ENCODE measurements at regions not wholly inside any gene's neighbourhood (a gene's known extent, or its start where the extent isn't known, plus 50 kb on each side); places are given as distances from the start of the nearest gene placed in this dataset.

DNA sequence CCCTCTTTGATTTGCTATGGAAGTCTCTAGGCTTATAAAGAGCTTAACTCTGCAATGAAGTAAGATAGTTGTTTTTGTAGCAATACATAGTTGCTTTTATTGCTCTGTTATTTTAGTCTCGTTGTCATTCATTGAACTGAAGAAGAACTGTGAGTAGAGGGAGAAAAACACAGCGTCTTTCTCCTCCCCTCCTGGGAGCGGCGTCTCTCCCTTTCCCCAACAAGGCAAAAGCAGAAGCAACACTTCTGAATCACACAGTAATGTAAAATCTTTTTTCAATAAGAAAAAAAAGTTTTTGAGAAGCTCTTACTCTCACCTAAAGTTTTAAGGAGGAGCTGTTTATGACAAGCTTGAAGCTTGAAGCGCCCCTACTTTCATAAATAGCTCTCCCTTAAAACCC is 119.3 kb upstream of the SLC7A14 start:
- no peaks in the 10 kb centered on the region for H3K36me3 ChIP-seq (ENCODE audit: control insufficient read depth, insufficient read depth, low read length)
- H3K4me3 ChIP-seq (ENCODE audit: low read depth, low read length) = no peak overlapping the region
- no peaks in the 10 kb centered on the region for H3K27me3 ChIP-seq (ENCODE audit: control insufficient read depth, insufficient read depth, low read length)
- H3K9ac ChIP-seq (ENCODE audit: low read length) = no peak overlapping the region
- no peak overlapping the region for H3K27ac ChIP-seq (ENCODE audit: low read depth, low read length)
- H3K9me3 ChIP-seq (ENCODE audit: control insufficient read depth, insufficient read depth, low read depth, low read length) = peaks cover 11% of the 10 kb centered on the region
- H3K4me1 ChIP-seq (ENCODE audit: control insufficient read depth, insufficient read depth, low read length) = no peaks in the 10 kb centered on the region; the same call in 1 of the 2 replicates

DNA sequence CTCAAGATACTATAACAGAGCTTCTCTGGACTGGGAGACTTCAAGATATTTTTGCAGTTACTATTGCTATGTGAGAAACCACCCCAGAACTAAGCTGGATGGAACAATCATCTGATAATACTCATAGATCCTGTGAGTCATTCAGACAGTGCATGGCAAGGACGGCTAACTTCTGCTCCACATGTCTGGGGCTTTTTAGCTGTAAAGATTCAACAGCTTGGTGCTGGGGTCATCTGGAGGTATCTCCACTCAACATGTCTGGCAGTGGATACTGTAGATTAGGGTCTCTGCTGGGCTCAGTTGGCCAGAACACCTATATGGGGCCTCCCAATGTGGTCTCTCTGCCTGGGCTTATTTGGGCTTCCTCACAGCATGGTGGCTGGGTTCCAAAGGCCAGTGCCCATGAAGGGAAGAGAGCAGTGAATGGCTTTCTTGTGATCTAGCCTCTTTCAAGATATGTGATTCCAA is 117.3 kb upstream of the SLC7A14 start:
- H3K4me1 ChIP-seq (ENCODE audit: control insufficient read depth, insufficient read depth, low read length) = peaks cover 2% of the 10 kb centered on the region
- no peaks in the 10 kb centered on the region for H3K36me3 ChIP-seq (ENCODE audit: control insufficient read depth, insufficient read depth, low read length)
- H3K9me3 ChIP-seq (ENCODE audit: control insufficient read depth, insufficient read depth, low read depth, low read length) = no peaks in the 10 kb centered on the region
- no peak overlapping the region for H3K4me3 ChIP-seq (ENCODE audit: low read depth, low read length)
- H3K27me3 ChIP-seq (ENCODE audit: control insufficient read depth, insufficient read depth, low read length) = no peaks in the 10 kb centered on the region
- H3K9ac ChIP-seq (ENCODE audit: low read length) = no peak overlapping the region
- H3K27ac ChIP-seq (ENCODE audit: low read depth, low read length) = no peak overlapping the region

DNA sequence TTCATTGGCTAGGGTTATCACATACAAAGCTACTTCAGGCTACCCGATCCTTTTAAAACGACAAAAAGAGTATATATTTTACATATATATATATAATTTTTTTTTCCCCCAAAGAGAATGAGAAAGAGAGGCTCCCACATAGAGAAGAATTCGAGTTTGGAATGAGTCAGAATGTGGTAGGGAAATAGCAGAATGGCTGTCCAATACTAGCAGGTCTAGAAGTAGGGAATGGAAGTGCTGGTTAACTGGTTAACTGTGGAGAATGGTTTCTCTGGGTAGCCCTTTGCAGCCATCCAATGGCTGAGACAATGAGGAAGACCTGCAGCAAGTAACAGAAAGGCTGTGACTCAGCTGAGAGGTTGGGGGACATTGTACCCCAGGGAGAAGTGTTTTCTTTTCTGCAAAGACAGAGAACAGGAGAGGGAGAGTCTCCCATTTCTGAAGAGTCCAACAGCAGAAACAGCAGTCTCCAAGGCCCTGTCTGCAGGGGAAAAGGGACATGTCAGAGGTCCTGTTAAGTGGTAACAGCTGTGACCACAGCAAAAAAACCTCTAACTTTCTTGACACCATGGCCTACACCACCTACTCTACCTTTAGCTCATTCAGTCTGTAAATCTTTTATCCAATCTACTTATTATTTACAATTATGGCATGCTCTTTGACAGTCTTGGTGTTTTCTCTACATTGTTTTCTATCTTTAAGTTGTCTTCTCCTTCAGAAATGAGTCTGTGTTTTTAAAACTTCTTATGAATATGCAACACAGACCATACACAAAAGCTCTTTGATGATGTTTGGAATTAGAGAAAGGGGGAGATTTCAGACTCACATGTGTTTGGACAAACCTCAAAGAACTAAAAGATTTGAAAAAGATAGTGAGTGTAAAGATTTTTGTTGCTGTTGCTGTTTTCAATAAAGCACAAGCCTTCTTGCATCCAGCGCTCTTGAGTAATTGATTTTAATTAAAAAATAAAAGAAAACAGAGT is 116.1 kb upstream of the SLC7A14 start:
- Histone ChIP-seq H3K4me1 (ENCODE audit: control insufficient read depth, insufficient read depth, low read length) (peaks cover 14% of the 10 kb centered on the region), H3K4me3 (ENCODE audit: low read depth, low read length) (no peak overlapping the region), H3K9me3 (ENCODE audit: control insufficient read depth, insufficient read depth, low read depth, low read length) (no peaks in the 10 kb centered on the region), H3K9ac (ENCODE audit: low read length) (no peak overlapping the region), H3K36me3 (ENCODE audit: control insufficient read depth, insufficient read depth, low read length) (no peaks in the 10 kb centered on the region), H3K27me3 (ENCODE audit: control insufficient read depth, insufficient read depth, low read length) (no peaks in the 10 kb centered on the region), H3K27ac (ENCODE audit: low read depth, low read length) (no peak overlapping the region)

DNA sequence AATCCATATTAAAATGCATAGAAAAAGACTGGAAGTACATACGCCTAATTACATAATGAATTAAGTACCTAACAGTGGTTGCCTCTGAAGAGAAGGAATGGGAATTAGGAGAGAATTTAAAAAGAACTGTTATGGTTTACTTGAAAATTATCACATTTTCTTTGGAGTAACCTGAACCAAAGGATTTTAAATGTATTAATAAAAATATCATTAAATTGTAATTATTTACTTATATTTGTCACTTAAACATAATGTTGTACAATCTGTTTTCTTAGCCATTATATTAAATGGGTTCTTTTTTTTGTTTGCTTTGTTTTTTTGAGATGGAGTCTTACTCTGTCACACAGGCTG is 114.2 kb upstream of the SLC7A14 start:
- H3K9ac ChIP-seq (ENCODE audit: low read length) = no peak overlapping the region
- H3K4me1 ChIP-seq (ENCODE audit: control insufficient read depth, insufficient read depth, low read length) = peaks cover 14% of the 10 kb centered on the region
- H3K36me3 ChIP-seq (ENCODE audit: control insufficient read depth, insufficient read depth, low read length) = no peaks in the 10 kb centered on the region
- no peak overlapping the region for H3K4me3 ChIP-seq (ENCODE audit: low read depth, low read length)
- no peaks in the 10 kb centered on the region for H3K9me3 ChIP-seq (ENCODE audit: control insufficient read depth, insufficient read depth, low read depth, low read length)
- no peaks in the 10 kb centered on the region for H3K27me3 ChIP-seq (ENCODE audit: control insufficient read depth, insufficient read depth, low read length)
- H3K27ac ChIP-seq (ENCODE audit: low read depth, low read length) = no peak overlapping the region

DNA sequence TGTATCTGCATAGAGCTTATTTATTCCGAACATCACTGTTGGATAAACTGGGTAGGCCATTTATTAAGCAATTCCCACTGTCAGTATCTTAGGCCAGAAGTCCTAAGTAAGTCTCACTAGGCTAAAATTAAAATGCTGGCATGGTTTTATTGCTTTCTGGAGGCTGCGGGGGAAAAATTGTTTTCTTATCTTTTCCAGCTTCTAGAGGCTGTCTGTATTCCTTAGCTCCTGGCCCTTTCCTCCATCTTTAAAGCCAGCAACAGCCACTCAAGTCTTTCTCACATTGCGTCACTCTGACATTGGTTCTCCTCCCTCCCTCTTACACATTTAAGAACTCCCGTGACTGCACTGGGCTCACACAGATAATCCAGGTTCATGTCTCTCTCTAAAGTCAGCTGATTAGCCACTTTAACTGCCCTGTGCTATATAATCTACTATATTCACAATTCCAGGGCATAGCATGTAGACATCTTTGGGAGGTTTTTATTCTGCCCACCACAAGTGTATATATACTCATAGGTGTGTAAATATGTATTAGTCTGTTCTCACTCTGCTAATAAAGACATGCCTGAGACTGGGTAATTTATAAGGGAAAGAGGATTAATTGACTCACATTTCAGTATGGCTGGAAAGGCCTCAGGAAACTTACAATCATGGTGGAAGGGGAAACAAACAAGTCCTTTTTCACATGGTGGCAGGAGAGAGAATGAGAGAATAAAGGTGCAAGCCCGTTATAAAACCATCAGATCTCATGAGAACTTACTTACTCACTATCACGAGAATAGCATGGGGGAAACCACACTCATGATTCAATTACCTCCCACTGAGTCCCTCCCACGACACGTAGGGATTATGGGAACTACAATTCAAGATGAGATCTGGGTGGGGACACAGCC is 113.5 kb upstream of the SLC7A14 start:
- Histone ChIP-seq H3K9ac (ENCODE audit: low read length) (no peak overlapping the region), H3K4me1 (ENCODE audit: control insufficient read depth, insufficient read depth, low read length) (peaks cover 14% of the 10 kb centered on the region), H3K27ac (ENCODE audit: low read depth, low read length) (no peak overlapping the region), H3K36me3 (ENCODE audit: control insufficient read depth, insufficient read depth, low read length) (no peaks in the 10 kb centered on the region), H3K9me3 (ENCODE audit: control insufficient read depth, insufficient read depth, low read depth, low read length) (no peaks in the 10 kb centered on the region), H3K4me3 (ENCODE audit: low read depth, low read length) (no peak overlapping the region), H3K27me3 (ENCODE audit: control insufficient read depth, insufficient read depth, low read length) (no peaks in the 10 kb centered on the region)

DNA sequence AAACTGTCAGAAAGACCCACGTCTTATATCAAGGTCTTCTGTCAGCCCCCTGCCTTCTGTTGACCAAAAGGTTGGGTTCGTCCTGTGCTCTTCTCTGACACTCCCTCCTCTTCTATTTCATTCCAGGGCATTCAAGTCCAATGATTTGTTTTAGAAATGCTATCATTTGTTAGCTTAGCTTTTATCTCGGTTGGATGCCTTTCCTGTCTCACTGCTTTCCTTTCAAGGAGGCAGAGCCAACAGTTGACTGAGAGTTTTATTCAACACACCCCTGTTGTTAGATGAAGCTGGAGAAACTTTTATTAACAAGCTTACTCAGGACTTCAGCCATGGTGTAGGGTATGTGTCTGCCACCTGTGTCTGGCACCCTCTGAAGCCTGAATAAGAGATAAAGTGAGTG is 112.0 kb upstream of the SLC7A14 start:
- Histone ChIP-seq H3K9me3 (ENCODE audit: control insufficient read depth, insufficient read depth, low read depth, low read length) (no peaks in the 10 kb centered on the region), H3K27me3 (ENCODE audit: control insufficient read depth, insufficient read depth, low read length) (no peaks in the 10 kb centered on the region), H3K27ac (ENCODE audit: low read depth, low read length) (no peak overlapping the region), H3K4me1 (ENCODE audit: control insufficient read depth, insufficient read depth, low read length) (peaks cover 14% of the 10 kb centered on the region), H3K9ac (ENCODE audit: low read length) (no peak overlapping the region), H3K4me3 (ENCODE audit: low read depth, low read length) (no peak overlapping the region), H3K36me3 (ENCODE audit: control insufficient read depth, insufficient read depth, low read length) (no peaks in the 10 kb centered on the region; the same call in 1 of the 2 replicates)

DNA sequence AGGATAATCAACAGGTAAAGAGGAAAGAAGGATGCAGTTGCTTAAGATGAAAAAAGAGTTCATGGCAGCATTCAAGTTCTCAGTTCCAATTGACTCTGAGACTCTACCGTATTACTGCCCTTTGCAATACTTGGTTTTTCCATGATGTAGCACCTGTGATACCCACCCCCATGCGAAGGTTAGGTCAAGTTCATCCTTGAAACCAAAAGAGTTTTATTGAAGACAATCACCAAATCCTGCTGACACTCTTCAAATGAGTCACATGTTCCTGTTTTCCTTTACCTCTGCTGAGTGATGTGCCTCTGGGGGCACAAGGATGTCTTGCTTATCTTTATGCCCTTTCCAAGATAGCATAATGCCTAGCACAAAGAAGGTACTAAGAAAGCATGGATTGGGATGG is 111.3 kb upstream of the SLC7A14 start:
- Histone ChIP-seq H3K9me3 (ENCODE audit: control insufficient read depth, insufficient read depth, low read depth, low read length) (no peaks in the 10 kb centered on the region), H3K36me3 (ENCODE audit: control insufficient read depth, insufficient read depth, low read length) (no peaks in the 10 kb centered on the region; the same call in 1 of the 2 replicates), H3K9ac (ENCODE audit: low read length) (no peak overlapping the region), H3K27ac (ENCODE audit: low read depth, low read length) (no peak overlapping the region), H3K4me1 (ENCODE audit: control insufficient read depth, insufficient read depth, low read length) (peaks cover 14% of the 10 kb centered on the region), H3K27me3 (ENCODE audit: control insufficient read depth, insufficient read depth, low read length) (no peaks in the 10 kb centered on the region), H3K4me3 (ENCODE audit: low read depth, low read length) (no peak overlapping the region)

DNA sequence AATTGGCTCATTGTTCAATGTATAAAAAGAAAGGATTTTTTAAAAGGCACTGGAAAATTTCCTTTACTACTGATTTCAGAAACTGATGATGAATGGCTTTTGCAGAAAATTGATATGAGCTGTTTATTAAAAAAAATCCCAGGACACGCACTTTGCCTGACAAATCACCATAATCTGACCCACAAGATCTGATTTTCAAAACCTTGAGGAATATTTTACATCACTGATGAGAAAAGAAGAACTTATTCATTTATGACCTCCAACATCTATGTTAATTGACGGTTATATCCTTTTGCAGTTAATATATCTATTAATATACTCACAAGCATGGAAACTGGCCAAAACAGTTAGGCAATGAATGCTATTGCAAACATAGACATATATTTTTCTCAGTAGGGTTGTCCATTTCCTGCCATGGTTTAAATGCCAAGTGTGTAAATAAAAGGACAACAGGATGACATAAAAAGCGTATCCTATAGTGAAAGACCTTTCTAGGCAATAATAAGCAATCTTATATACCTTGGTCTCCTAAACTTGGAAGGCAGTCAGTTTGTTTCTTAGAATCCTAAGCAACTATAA is 109.7 kb upstream of the SLC7A14 start:
- H3K36me3 ChIP-seq (ENCODE audit: control insufficient read depth, insufficient read depth, low read length) = no peaks in the 10 kb centered on the region; the same call in 1 of the 2 replicates
- H3K27me3 ChIP-seq (ENCODE audit: control insufficient read depth, insufficient read depth, low read length) = no peaks in the 10 kb centered on the region

DNA sequence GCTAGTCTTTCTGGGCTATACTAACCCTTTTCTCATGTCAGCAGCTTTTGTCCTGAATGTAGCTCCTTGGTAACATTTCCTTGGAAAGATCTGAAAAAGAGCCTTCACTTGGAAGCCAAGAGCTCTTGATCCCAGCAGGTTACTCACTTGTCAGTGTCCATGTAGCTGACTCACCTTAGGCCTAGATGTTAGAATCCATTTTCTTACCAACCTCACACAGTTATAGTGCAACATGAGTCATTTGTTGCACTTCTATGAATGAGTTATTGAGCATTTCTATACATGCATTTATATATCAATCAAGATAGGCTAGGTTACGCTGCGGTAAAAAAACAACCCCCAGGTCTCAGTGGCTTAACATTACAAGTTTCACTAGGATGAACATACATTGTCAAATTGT is 106.8 kb upstream of the SLC7A14 start:
- H3K9ac ChIP-seq (ENCODE audit: low read length) = no peak overlapping the region
- no peak overlapping the region for H3K27ac ChIP-seq (ENCODE audit: low read depth, low read length)
- no peaks in the 10 kb centered on the region for H3K27me3 ChIP-seq (ENCODE audit: control insufficient read depth, insufficient read depth, low read length)
- no peaks in the 10 kb centered on the region; the same call in 1 of the 2 replicates for H3K36me3 ChIP-seq (ENCODE audit: control insufficient read depth, insufficient read depth, low read length)
- no peak overlapping the region for H3K4me3 ChIP-seq (ENCODE audit: low read depth, low read length)
- no peaks in the 10 kb centered on the region; the same call in 1 of the 2 replicates for H3K9me3 ChIP-seq (ENCODE audit: control insufficient read depth, insufficient read depth, low read depth, low read length)
- H3K4me1 ChIP-seq (ENCODE audit: control insufficient read depth, insufficient read depth, low read length) = peaks cover 19% of the 10 kb centered on the region

More for the DNA sequence above, 109.7 kb upstream of the SLC7A14 start:
- no peak overlapping the region for H3K4me3 ChIP-seq (ENCODE audit: low read depth, low read length)
- H3K9me3 ChIP-seq (ENCODE audit: control insufficient read depth, insufficient read depth, low read depth, low read length) = no peaks in the 10 kb centered on the region
- no peak overlapping the region for H3K9ac ChIP-seq (ENCODE audit: low read length)
- no peak overlapping the region for H3K27ac ChIP-seq (ENCODE audit: low read depth, low read length)
- H3K4me1 ChIP-seq (ENCODE audit: control insufficient read depth, insufficient read depth, low read length) = peaks cover 14% of the 10 kb centered on the region

DNA sequence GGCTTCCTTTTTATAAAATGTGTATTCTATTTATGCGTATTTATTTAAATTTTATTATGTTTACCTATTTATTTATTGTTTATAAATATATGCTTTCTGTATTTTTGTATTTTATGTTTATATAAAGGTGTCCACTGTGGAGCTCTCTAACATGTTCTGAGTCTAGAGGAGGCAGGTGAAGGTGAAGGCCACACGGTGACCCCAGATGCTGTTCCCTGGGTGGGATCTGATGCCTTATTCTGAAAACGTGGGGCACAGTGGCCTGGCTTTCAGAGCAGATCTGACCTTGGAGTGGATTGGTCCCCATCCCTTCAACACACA is 104.7 kb upstream of the SLC7A14 start:
- Histone ChIP-seq H3K36me3 (ENCODE audit: control insufficient read depth, insufficient read depth, low read length) (no peaks in the 10 kb centered on the region; the same call in 1 of the 2 replicates), H3K4me3 (ENCODE audit: low read depth, low read length) (no peak overlapping the region), H3K9me3 (ENCODE audit: control insufficient read depth, insufficient read depth, low read depth, low read length) (no peaks in the 10 kb centered on the region; the same call in 1 of the 2 replicates), H3K27ac (ENCODE audit: low read depth, low read length) (no peak overlapping the region), H3K4me1 (ENCODE audit: control insufficient read depth, insufficient read depth, low read length) (peaks cover 12% of the 10 kb centered on the region), H3K9ac (ENCODE audit: low read length) (no peak overlapping the region), H3K27me3 (ENCODE audit: control insufficient read depth, insufficient read depth, low read length) (no peaks in the 10 kb centered on the region)
